HCT116 (cell line): ENCODE measurements at regions not wholly inside any gene's neighbourhood (a gene's known extent, or its start where the extent isn't known, plus 50 kb on each side); places are given as distances from the start of the nearest gene placed in this dataset.

ENCODE experiments used
- ATAC-seq: fragments of 200-7000 bp; cut with Tn5 transposase; 2 replicates; pipeline ENCODE4 v1.9.1; 2020; ENCODE audit warnings: mild to moderate bottlenecking, moderate library complexity
- BruUV-seq: library from RNA; stranded (reverse); fragments of 400-500 nt; replicated peaks from 2 replicates; lab custom pipeline; 2021; lab: Mats Ljungman, UMichigan
- CTCF ChIA-PET: fragments of 300-600 bp; sonication (Branson Sonifier 250); formaldehyde crosslinking; loops from one replicate; lab custom pipeline; 2021; ENCODE audit warnings: antibody characterized with exemption; lab: Charles Lee
- POLR2A ChIA-PET: fragments of 300-600, 350-600 bp; sonication (Branson Sonifier 250); formaldehyde crosslinking; loops from one replicate; lab custom pipeline; 2021; ENCODE audit warnings: antibody characterized with exemption; lab: Charles Lee
- RAD21 ChIA-PET, 2 experiments: fragments of 300-600 bp; sonication (Branson Sonifier 250); formaldehyde crosslinking; loops; one replicate each; lab custom pipeline; 2023; ENCODE audit warnings: low total read pairs in 2 of 2; ENCODE audit not compliant: uncharacterized antibody in 2 of 2, unreplicated experiment in 2 of 2, low non-redundant PET in 1 of 2; lab: Charles Lee
- DNase-seq: peaks from one replicate; pipeline ENCODE4 v3.0.0-alpha.2; 2010; ENCODE audit warnings: low read depth, low spot score
- H2AFZ ChIP-seq: fragments of 200-600 bp; shearing (Covaris generic), sonication (generic); 2 replicates; pipeline ENCODE4 v1.6.1; 2017; ENCODE audit warnings: low read depth, mixed run types, mixed read lengths, antibody characterized with exemption, low read length; ENCODE audit not compliant: poor library complexity, severe bottlenecking
- H3K27ac ChIP-seq: 2 replicates; pipeline ENCODE4 v1.5.1; 2012; ENCODE audit warnings: low read depth, low read length
- H3K27me3 ChIP-seq: fragments of 200-600 bp; sonication (generic); 2 replicates; pipeline ENCODE4 v1.6.1; 2016; ENCODE audit warnings: mixed run types, low read length, mixed read lengths; ENCODE audit not compliant: insufficient read depth
- H3K36me3 ChIP-seq, 2 experiments: fragments of 200-500 bp in 1 of 2; fragments of 200-600 bp in 1 of 2; sonication (Bioruptor generic) in 1 of 2; sonication (generic) in 1 of 2; 2 replicates each; pipeline versions ENCODE4 v1.5.1 to v1.6.1; 2014 to 2016; ENCODE audit warnings: low read length in 2 of 2, inconsistent platforms in 1 of 2, mixed read lengths in 1 of 2, mixed run types in 1 of 2; ENCODE audit not compliant: insufficient read depth in 2 of 2, control insufficient read depth in 1 of 2
- H3K4me1 ChIP-seq, 2 experiments: fragments of 200-600 bp in 1 of 2; sonication (generic) in 1 of 2; 2 replicates each; pipeline versions ENCODE4 v1.5.1 to v1.6.1; 2012 to 2017; ENCODE audit warnings: low read length in 2 of 2, inconsistent platforms in 1 of 2, mild to moderate bottlenecking in 1 of 2, mixed read lengths in 1 of 2, mixed run types in 1 of 2, moderate library complexity in 1 of 2; ENCODE audit not compliant: insufficient read depth in 2 of 2, control insufficient read depth in 1 of 2
- H3K4me2 ChIP-seq: fragments of 200-600 bp; sonication (generic); 2 replicates; pipeline ENCODE4 v1.6.1; 2017; ENCODE audit warnings: mixed run types, low read length, mixed read lengths
- H3K4me3 ChIP-seq, 2 experiments: fragments of 200-600 bp in 1 of 2; sonication (generic) in 1 of 2; replicated peaks in 1 of 2; 2 replicates each; pipeline ENCODE4 v1.5.1; 2011 to 2016; ENCODE audit warnings: low read length in 2 of 2, control low read depth in 1 of 2, low read depth in 1 of 2, mild to moderate bottlenecking in 1 of 2, mixed read lengths in 1 of 2, mixed run types in 1 of 2
- H3K79me2 ChIP-seq: fragments of 200-600 bp; sonication (generic); 2 replicates; pipeline ENCODE4 v1.6.1; 2017; ENCODE audit warnings: mild to moderate bottlenecking, mixed run types, low read length, moderate library complexity, mixed read lengths; ENCODE audit not compliant: insufficient read depth
- H3K9ac ChIP-seq: fragments of 200-600 bp; sonication (generic); 2 replicates; pipeline ENCODE4 v1.6.1; 2016; ENCODE audit warnings: low read length, mixed read lengths
- H3K9me2 ChIP-seq: fragments of 200-600 bp; sonication (generic), shearing (Covaris generic); 2 replicates; pipeline ENCODE4 v1.6.1; 2017; ENCODE audit warnings: mixed run types, mild to moderate bottlenecking, moderate library complexity; ENCODE audit not compliant: insufficient read depth
- H3K9me3 ChIP-seq, 2 experiments: fragments of 200-500 bp in 1 of 2; fragments of 200-600 bp in 1 of 2; sonication (Bioruptor generic) in 1 of 2; sonication (generic) in 1 of 2; 2 replicates each; pipeline ENCODE4 v1.6.1; 2014 to 2017; ENCODE audit warnings: low read length in 2 of 2, mixed read lengths in 2 of 2, inconsistent platforms in 1 of 2, low read depth in 1 of 2, mild to moderate bottlenecking in 1 of 2, mixed run types in 1 of 2, moderate library complexity in 1 of 2; ENCODE audit not compliant: control insufficient read depth in 1 of 2, insufficient read depth in 1 of 2
- H4K20me1 ChIP-seq: fragments of 200-600 bp; sonication (generic), shearing (Covaris generic); 2 replicates; pipeline ENCODE4 v1.6.1; 2017; ENCODE audit warnings: mixed run types, mild to moderate bottlenecking, moderate library complexity; ENCODE audit not compliant: insufficient read depth
- CEBPB ChIP-seq: IDR thresholded peaks from 2 replicates; pipeline ENCODE4 v1.6.1; 2012; ENCODE audit warnings: low read depth
- ELF1 ChIP-seq: IDR thresholded peaks from 2 replicates; pipeline ENCODE4 v1.6.1; 2012; ENCODE audit warnings: low read depth, borderline replicate concordance
- EZH2phosphoT487 ChIP-seq: fragments of 200-600 bp; IDR thresholded peaks from 2 replicates; pipeline ENCODE4 v1.6.1; 2018; ENCODE audit warnings: antibody characterized with exemption, borderline replicate concordance
- MAX ChIP-seq: IDR thresholded peaks from 2 replicates; pipeline ENCODE4 v1.6.1; 2012
- RAD21 ChIP-seq: IDR thresholded peaks from 2 replicates; pipeline ENCODE4 v1.6.1; 2012; ENCODE audit warnings: low read depth, mild to moderate bottlenecking
- SP1 ChIP-seq: IDR thresholded peaks from 2 replicates; pipeline ENCODE4 v1.6.1; 2012; ENCODE audit warnings: low read depth
- TCF7L2 ChIP-seq: IDR thresholded peaks from 2 replicates; pipeline ENCODE4 v1.7.0; 2011; ENCODE audit warnings: borderline replicate concordance, inconsistent platforms; ENCODE audit not compliant: insufficient read depth, insufficient read length; ENCODE audit errors: extremely low read depth
- YY1 ChIP-seq: IDR thresholded peaks from 2 replicates; pipeline ENCODE4 v1.6.1; 2011; ENCODE audit warnings: low read length, low read depth, moderate library complexity, mild to moderate bottlenecking; ENCODE audit not compliant: insufficient replicate concordance; ENCODE audit errors: extremely low read depth
- ZBTB33 ChIP-seq: IDR thresholded peaks from 2 replicates; pipeline ENCODE4 v1.6.1; 2011; ENCODE audit warnings: mild to moderate bottlenecking, low read length, moderate library complexity; ENCODE audit not compliant: insufficient replicate concordance; ENCODE audit errors: extremely low read depth
- ZNF274 ChIP-seq: fragments of 200-500 bp; sonication (Bioruptor generic); IDR thresholded peaks from 2 replicates; pipeline ENCODE4 v1.6.1; 2014; ENCODE audit warnings: mild to moderate bottlenecking, low read depth, low read length, inconsistent platforms
- intact Hi-C: fragments of 100-400 bp; cut with micrococcal nuclease; formaldehyde crosslinking; loops from 2 replicates; pipeline ENCODE4 v1.10.0; 2022

- H3K4me2 ChIP-seq = no peak overlapping the region
- no peaks in the 10 kb centered on the region for H3K79me2 ChIP-seq
- ChIA-PET RAD21 (no interaction called here), POLR2A (no interaction called here), CTCF (no interaction called here)
- H3K4me3 ChIP-seq = no peak overlapping the region
- H3K27me3 ChIP-seq = peaks cover 6% of the 10 kb centered on the region
- no peaks in the 10 kb centered on the region for H3K4me1 ChIP-seq
- no peak overlapping the region for H3K9ac ChIP-seq
- no peaks in the 10 kb centered on the region for H3K36me3 ChIP-seq
- H3K9me2 ChIP-seq = no peaks in the 10 kb centered on the region
- BruUV-seq = no TSS peak
- ATAC-seq (no peak), DNase-seq (no peak)
- TF ChIP-seq ZBTB33 = no peak
- no peak for TF ChIP-seq YY1
- no peak for TF ChIP-seq RAD21
- no peak for TF ChIP-seq EZH2phosphoT487
- no peak for TF ChIP-seq ELF1
- TF ChIP-seq ZNF274 = no peak
- no peak for TF ChIP-seq SP1
- no peak for TF ChIP-seq CEBPB
- no peak for TF ChIP-seq TCF7L2
- no peak for TF ChIP-seq MAX
- no peaks in the 10 kb centered on the region for H4K20me1 ChIP-seq
- intact Hi-C loops = no loop called here
- H2AFZ ChIP-seq = no peak overlapping the region
- no peaks in the 10 kb centered on the region for H3K9me3 ChIP-seq
- no peak overlapping the region for H3K27ac ChIP-seq
These were observed 574.9 kb downstream of the CCSER2 start for GRCh38 chr10:84903320-84903719.
